ENCODE measurements at regions not wholly inside any gene's neighbourhood (a gene's known extent, or its start where the extent isn't known, plus 50 kb on each side); places are given as distances from the start of the nearest gene placed in this dataset.
"Not testable (repeated sequence)": the region's sequence is repeated elsewhere in the genome, so short reads cannot be mapped to it uniquely, and the experiment has no call there.

- DNase-seq, result no peak
Measured at GRCh38 chr18:54662986-54663385, 71.9 kb downstream of the DYNAP start.

- not testable (repeated sequence) for DNase-seq
Measured at GRCh38 chr18:54669701-54670100, 78.7 kb downstream of the DYNAP start.

GRCh38 chr18:54671291-54671881 is 80.3 kb downstream of the DYNAP start:
- no peak for DNase-seq

- DNase-seq, result no peak
Measured at GRCh38 chr18:54672109-54672508, 81.1 kb downstream of the DYNAP start.

DNA sequence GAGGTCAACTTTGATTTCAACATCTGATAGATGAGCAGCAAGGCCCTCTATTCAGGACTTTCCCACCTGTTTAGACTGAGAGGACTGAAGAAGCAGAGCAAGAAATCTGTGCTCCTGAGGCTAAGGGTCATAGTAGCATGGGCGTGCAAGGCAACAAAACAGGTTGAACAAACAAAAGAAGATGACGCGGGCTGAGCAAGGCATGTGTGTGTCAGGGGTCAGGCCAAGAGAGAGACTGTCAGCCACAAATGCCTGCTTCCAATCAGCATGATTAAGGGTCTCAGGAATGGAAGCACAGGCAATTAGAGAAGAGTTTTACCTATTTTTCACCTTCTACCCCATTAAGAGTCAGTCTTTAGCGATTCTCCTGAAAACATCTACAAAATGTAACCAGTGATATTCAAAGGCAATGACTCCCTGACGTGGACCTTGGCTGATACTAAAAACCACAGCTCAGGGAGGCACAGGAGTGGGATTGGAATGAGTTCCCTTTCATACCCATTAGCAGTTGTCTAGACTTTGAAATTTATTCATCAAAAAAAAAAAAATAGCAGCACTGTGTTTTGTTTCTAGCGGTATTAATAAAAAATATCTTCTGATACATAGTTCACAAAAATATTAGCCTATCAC is 81.9 kb downstream of the DYNAP start:
- DNase-seq, result no peak

- no peak for DNase-seq
Measured at GRCh38 chr18:54673936-54674335, 82.9 kb downstream of the DYNAP start.

- no peak for DNase-seq
Measured at GRCh38 chr18:54675076-54675475, 84.0 kb downstream of the DYNAP start.

DNA sequence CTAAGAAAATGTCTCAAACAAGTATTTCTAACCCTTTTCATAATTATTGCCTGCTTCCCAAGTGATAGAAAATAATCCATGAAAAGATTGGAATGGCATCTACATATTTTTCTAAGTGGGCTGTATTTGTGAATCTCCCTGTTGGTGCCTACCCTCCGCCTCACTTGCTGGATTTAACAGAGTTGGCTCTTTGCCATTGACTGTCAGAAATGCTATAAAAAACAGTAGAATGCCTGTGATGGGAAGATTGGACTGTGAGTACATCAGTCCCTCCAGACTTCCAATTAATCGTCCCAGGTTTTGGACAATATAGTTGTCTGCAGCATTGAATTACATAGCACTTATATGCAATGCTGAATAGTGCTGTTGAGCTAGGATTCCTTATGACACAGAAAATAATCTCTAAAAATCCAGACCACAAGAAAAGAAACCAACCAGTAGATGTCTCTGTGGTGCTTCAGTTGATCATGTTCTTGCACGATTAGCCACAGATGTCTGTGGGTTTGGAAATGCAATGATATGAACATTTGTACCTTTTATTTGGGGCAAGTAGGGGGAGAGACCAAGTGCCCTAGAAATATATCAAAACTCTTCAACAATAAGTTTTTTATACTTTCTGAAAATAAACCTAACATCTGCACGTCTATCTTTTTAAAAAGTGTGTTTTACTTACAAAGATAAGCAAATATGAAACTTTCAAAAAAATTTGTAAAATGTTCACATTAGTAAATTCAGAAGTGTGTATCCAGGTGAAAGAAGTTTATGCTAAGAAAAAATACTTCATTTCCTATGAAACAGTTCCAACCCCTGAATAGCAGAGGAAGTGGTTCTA is 88.5 kb downstream of the DYNAP start:
- DNase-seq, result no peak

DNA sequence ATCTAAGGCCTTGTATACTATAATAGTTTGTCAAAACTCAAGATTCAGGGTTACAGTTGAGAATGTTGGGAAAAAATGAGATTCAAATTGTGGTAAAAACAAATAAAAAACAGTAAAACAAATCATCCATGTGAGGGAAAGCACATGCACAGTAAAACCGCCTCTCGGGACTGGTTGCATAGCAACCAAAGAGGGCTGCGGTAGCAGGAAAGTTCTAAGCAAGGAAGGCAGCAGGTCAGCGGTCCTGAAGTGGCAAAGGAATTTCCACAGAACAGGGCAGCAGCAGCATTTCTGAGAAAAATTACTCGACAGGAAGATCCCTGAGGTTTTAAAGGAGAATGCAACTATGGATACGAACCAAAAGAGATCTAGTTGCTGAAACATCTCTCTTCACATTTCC is 93.7 kb downstream of the DYNAP start:
- no peak for DNase-seq

DNA sequence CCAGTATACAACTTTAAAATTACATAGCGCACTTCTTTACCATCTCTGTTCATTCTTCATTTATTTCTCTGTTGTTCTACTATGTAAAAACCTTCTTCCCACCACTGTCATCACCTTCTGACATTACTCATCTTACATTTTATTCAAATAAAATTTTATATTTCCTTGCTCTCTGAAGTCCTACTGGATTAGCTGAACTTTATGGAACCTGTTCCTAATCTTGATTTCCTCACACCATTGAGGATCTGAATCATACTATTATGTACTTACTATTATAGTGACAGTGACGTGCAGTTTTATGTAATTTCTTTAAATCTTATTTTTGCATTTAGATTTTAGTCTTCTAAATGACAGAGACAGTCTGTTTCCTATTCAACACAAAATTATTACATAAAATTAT is 98.3 kb downstream of the DYNAP start:
- DNase-seq, result no peak

GRCh38 chr18:54690198-54690597 is 99.2 kb downstream of the DYNAP start:
- DNase-seq, result no peak

DNA sequence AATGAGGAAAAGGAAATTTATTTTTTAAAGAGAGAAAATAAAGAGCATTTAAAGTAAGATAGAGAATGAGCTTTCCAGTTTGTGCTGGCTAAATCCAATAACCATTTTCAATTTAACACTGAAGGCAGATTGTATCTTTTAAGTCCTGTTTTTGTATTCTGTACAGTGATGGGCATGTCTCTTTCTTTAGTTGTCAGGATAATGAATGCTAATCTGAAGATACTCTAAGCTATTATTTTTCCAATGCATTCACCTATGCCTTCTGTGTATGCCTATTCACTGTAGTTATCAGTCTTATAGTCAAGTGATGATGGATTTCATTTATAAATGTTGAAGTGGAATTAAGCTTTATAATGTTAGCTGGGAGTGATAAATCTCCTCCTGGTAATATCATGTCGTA is 101.4 kb downstream of the DYNAP start:
- DNase-seq, result no peak

DNA sequence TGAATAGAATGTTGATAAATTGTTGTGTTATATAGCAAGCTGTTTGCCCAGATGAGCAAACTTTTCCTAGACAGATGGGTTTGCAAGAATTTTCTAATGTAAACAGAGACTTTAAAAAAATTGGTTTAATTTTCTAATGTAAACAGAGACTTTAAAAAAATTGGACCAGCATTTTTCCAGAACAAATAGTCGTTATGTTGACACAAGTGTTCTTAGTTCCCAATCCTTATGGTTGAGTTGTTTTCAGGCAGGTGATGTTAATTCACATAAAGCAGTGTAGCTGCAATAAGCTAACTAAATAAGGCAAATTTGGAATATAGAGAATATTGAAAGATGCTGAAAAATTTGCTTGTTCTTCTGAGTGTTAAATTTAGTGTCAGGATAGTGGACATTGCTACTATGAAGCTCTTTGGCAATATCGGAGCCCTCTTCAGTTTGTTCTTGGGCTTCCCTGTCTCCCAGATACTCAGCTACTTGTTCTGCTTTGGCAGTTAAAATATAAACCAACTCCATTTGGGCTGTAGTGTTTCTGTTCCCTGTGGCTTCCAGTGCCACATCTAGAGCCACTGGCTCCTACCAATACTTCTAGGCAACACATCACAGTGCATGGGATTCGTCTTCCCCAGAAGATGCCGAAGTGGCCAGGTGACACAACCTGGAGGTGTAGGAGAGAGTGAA is 105.7 kb downstream of the DYNAP start:
- no peak for DNase-seq

GRCh38 chr18:54700580-54700979 is 109.5 kb downstream of the DYNAP start:
- DNase-seq, result no peak

DNA sequence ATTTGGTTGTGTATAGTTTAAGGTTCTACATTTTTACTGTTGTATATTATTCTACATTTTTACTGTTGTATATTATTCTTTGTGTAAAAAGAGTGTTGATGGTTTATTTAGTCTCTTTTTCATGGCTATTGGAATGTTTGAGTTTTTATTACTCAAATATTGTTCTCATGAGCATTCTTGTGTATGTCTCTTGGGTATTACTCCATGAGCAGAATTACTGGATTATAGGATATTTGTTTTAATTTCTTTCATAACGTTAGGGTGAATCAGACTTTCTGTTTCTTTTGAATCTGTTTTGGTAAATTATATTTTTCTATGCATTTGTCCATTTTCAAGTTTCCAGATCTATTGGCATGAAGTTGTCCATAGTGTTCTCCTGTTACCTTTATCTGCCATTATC is 111.6 kb downstream of the DYNAP start:
- DNase-seq, result no peak

DNA sequence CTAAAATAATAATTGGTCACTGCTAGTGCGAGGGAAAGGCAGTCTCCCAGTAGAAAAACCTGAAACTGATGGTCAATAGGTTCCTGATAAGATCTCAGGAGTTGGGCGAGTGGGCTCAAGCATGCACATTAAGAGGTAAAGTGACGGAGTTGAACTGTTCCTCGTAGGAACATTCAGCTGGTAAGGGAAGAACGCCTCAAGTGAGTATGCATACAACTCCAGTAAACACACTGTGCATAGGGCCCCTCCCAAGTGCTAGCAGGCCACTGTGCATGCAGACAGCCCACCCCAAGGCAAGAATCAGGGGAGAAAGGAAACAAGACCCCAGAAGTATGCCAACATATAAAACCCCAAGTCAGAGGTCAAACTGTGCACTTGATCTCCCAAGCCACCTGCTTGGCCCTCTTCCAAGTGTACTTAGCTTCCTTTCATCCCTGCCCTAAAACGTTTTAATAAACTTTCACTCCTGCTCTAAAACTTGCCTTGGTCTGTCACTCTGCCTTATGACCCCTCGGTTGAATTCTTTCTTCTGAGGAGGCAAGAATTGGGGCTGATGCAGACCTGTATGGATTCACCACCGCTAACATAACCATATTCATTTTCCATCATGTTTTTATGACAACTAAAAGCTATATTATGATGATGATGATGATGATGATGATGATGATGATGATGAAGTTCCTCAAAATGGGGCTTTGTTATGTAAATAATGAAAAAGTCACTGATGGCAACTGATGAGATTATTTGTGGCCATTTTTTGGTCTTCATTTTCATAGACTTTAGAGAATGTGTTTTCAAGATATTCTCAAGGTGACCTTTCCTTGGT is 118.0 kb upstream of the RAB27B start:
- no peak for DNase-seq

DNA sequence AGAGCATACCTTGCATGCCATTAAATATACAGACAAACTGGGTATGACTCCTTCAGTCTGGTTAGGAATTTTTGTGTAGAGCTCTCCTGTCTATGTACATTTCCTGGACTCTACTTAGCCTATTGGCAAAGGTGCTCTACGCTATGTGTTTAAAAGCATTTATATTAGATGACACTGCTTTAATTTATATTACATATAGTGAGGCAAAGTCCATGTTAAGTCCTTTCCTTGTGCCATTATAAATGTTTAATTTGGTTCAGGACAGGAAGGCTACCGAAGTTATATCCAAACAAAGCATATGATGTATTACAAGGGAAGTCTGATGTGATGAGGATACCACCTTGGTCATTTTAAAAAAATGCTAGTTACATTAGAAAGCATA is 117.4 kb upstream of the RAB27B start:
- no peak for DNase-seq

- DNase-seq, result no peak
Measured at GRCh38 chr18:54712306-54712705, 116.0 kb upstream of the RAB27B start.

GRCh38 chr18:54712758-54713157 is 115.5 kb upstream of the RAB27B start:
- DNase-seq, result no peak

- no peak for DNase-seq
Measured at GRCh38 chr18:54713386-54713785, 114.9 kb upstream of the RAB27B start.

- no peak for DNase-seq
Measured at GRCh38 chr18:54714851-54715250, 113.4 kb upstream of the RAB27B start.

DNA sequence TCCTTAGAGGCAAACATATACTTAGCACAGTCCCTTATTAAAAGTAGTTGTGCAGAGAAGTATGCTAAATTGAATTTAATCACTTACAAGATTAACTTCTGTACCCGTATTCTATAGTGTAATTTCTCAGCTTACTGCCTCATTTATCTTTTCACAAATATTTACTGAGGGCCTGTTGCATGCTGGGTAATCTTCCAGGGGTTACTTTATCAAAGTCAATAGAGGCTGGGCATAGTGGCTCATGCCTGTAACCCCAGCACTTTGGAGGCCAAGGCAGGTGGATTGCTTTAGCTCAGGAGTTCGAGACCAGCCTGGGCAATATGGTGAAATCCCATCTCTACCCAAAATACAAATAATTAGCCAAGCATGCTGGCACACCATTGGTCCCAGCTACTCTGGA is 111.7 kb upstream of the RAB27B start:
- DNase-seq, result no peak

Data from activated effector memory CD4-positive, alpha-beta T cell treated with Interleukin-2 at 50 U/mL for 16 hours (primary cell).